Transverse colon (tissue), 4 donors: ENCODE measurements at regions not wholly inside any gene's neighbourhood (a gene's known extent, or its start where the extent isn't known, plus 50 kb on each side); places are given as distances from the start of the nearest gene placed in this dataset.

Experiments used
- DNase-seq: peaks from one replicate; pipeline ENCODE4 v3.0.0-alpha.2; 2019
- H3K27ac ChIP-seq, 4 donors: fragments of 200-600 bp; sonication (generic); 2 replicates each; pipeline ENCODE4 v1.5.1; 2016 to 2018; ENCODE audit warnings: inconsistent platforms in 4 of 4
- H3K27me3 ChIP-seq: fragments of 200-600 bp; sonication (generic); 2 replicates; pipeline ENCODE4 v1.5.1; 2017; ENCODE audit warnings: inconsistent platforms
- H3K36me3 ChIP-seq, 4 donors: fragments of 200-600 bp; sonication (generic); 2 replicates each; pipeline ENCODE4 v1.5.1; 2017 to 2019; ENCODE audit warnings: inconsistent platforms in 4 of 4
- H3K4me1 ChIP-seq, 4 donors: fragments of 200-600 bp; sonication (generic); 2 replicates each; pipeline ENCODE4 v1.5.1; 2017 to 2020; ENCODE audit warnings: inconsistent platforms in 4 of 4
- H3K4me3 ChIP-seq, 4 donors: fragments of 200-600 bp; sonication (generic); 1 replicate in 1 of 4; 2 replicates in 3 of 4; pipeline versions ENCODE4 v1.5.1 to v1.6.1; 2017 to 2019; ENCODE audit warnings: inconsistent platforms in 4 of 4
- H3K9me3 ChIP-seq, 2 donors: fragments of 200-600 bp; sonication (generic); 2 replicates each; pipeline ENCODE4 v1.5.1; 2017 to 2019; ENCODE audit warnings: inconsistent platforms in 2 of 2
- EP300 ChIP-seq: sonication (generic); formaldehyde crosslinking; IDR thresholded peaks from one replicate; pipeline ENCODE4 v1.6.1; 2017; ENCODE audit warnings: antibody characterized with exemption, low read depth
- POLR2A ChIP-seq: fragments of 450-650 bp; IDR thresholded peaks from one replicate; pipeline ENCODE4 v1.6.1; 2016; ENCODE audit warnings: antibody characterized with exemption, mild to moderate bottlenecking, moderate library complexity
- POLR2AphosphoS5 ChIP-seq, 3 donors: sonication (generic); formaldehyde crosslinking; IDR thresholded peaks; one replicate each; pipeline ENCODE4 v1.6.1; 2016; ENCODE audit warnings: antibody characterized with exemption in 3 of 3
- WGBS, 2 donors: methylation state at CpG; one replicate each; pipeline ENCODE4 v1.1.5; 2018; ENCODE audit warnings: low coverage in 1 of 2; 5-methylcytosine and 5-hydroxymethylcytosine counted together
- in situ Hi-C, 4 donors: fragments of 200-750 bp; cut with MboI; loops; one replicate each; pipeline versions ENCODE4 v1.15.0 to v1.15.1; 2017; ENCODE audit warnings: low sequenced_read_pairs in 3 of 4, low pct_ligation_motif_present in 1 of 4, low pct_unique_long_range_greater_than_20kb in 1 of 4
- intact Hi-C: fragments of 100-400 bp; cut with DNase I; formaldehyde crosslinking; loops from one replicate; pipeline ENCODE4 v1.15.1; 2023; ENCODE audit warnings: low total_unique reads
- TF ChIP-seq, protein P1 (sequence below), 5 experiments: fragments of 200-600 bp in 3 of 5; fragments of 450-650 bp in 2 of 5; sonication (generic) in 3 of 5; IDR thresholded peaks; 1 replicate in 2 of 5; 2 replicates in 3 of 5; pipeline ENCODE4 v1.5.1; 2016 to 2017; ENCODE audit warnings: antibody characterized with exemption in 5 of 5, inconsistent platforms in 3 of 5, mild to moderate bottlenecking in 2 of 5, moderate library complexity in 1 of 5

DNA sequence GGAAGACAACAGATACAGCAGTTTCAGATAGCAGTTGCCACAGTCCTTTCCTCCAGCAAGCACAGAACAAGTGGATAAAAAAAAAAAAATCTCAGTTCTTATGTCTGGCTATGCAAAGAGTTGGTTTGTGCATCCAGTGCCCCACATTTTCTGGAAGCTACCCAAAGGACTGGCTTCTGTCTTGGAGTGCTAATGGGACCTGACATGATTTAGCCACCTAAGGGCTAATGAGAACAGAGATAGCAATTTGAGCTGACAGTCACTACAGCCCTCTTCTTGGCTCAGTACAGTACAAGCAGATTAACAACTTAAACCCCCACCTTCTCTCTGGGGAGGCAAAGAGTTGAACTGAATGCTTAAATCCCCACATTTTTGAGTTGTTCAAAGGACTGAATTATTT lies 976.8 kb downstream of the TBC1D32 start:
- TF ChIP-seq POLR2AphosphoS5 (IDR thresholded peaks at IDR 0.05) (no peak), POLR2A (no peak), EP300 (no peak)
- TF ChIP-seq, protein P1, sequence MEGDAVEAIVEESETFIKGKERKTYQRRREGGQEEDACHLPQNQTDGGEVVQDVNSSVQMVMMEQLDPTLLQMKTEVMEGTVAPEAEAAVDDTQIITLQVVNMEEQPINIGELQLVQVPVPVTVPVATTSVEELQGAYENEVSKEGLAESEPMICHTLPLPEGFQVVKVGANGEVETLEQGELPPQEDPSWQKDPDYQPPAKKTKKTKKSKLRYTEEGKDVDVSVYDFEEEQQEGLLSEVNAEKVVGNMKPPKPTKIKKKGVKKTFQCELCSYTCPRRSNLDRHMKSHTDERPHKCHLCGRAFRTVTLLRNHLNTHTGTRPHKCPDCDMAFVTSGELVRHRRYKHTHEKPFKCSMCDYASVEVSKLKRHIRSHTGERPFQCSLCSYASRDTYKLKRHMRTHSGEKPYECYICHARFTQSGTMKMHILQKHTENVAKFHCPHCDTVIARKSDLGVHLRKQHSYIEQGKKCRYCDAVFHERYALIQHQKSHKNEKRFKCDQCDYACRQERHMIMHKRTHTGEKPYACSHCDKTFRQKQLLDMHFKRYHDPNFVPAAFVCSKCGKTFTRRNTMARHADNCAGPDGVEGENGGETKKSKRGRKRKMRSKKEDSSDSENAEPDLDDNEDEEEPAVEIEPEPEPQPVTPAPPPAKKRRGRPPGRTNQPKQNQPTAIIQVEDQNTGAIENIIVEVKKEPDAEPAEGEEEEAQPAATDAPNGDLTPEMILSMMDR (IDR thresholded peaks at IDR 0.05) = no peak
- H3K4me1 ChIP-seq = no peaks in the 10 kb centered on the region
- no peak for DNase-seq
- H3K9me3 ChIP-seq = peaks cover 2 to 5% of the 10 kb centered on the region in 2 donors
- in situ Hi-C loops = no loop called here
- no peaks in the 10 kb centered on the region for H3K27me3 ChIP-seq
- no peak overlapping the region for H3K27ac ChIP-seq
- H3K4me3 ChIP-seq = no peak overlapping the region
- intact Hi-C loops = no loop called here
- no peaks in the 10 kb centered on the region for H3K36me3 ChIP-seq

DNA sequence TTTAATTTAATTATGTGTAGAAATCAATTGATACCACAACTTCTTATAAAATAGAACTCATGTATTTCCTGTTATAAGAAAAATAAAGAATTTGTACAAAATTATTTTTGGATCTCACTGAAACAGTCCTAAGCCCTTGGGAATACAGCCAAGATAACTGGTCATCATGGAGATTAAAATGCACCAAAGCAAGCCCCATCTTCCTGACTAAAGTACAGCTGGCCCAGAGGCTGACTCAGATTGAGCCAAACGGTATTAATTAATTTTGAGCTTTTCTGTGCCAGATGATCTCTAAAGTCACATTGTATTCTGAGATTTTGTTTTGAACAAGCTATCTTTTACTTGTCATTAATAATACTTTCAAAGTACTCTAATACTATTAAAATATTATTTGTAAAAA lies 978.5 kb downstream of the TBC1D32 start:
- Histone ChIP-seq H3K9me3 (peaks cover 2 to 5% of the 10 kb centered on the region in 2 donors), H3K4me3 (no peak overlapping the region), H3K4me1 (no peaks in the 10 kb centered on the region), H3K36me3 (no peaks in the 10 kb centered on the region), H3K27me3 (no peaks in the 10 kb centered on the region), H3K27ac (no peak overlapping the region)
- intact Hi-C loops = no loop called here
- in situ Hi-C loops = no loop called here
- DNase-seq = no peak
- TF ChIP-seq, protein P1 (IDR thresholded peaks at IDR 0.05) = no peak
- TF ChIP-seq POLR2AphosphoS5 (IDR thresholded peaks at IDR 0.05) (no peak), EP300 (no peak), POLR2A (no peak)
- WGBS, 2 donors = 62 to 80% methylated on average over 1 of the region's 1 CpG

DNA sequence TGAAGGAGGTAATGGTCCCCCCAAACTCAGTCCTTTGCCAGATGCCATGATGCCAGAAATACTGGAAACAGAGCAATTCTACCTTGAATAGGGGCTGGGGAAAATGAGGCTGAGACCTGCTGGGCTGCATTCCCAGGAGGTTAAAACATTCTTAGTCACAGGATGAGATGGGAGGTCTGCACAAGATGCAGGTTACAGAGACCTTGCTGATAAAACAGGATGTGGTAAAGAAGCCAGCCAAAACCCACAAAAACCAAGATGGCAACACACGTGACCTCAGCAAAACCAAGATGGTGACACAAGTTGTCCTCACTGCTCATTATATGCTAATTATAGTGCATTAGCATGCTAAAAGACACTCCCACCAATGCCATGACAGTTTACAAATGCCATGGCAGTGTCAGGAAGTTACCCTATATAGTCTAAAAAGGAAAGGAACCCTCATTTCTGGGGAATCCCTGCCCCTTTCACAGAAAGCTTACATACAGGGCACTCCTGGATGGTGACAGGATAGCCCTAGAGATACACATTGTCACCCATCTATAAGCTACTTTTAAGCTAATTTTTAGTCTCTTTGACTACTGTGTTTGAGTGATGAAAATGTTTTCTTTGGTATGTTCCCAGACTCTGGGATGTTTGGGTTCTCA lies 979.7 kb downstream of the TBC1D32 start:
- 48% methylated on average over 1 of the region's 1 CpG; no CpG with 5 or more reads in 1 of the 2 donors for WGBS, 2 donors
- H3K36me3 ChIP-seq = no peaks in the 10 kb centered on the region
- no peaks in the 10 kb centered on the region for H3K4me1 ChIP-seq
- H3K4me3 ChIP-seq = no peak overlapping the region
- H3K27me3 ChIP-seq = no peaks in the 10 kb centered on the region
- in situ Hi-C loops (no loop called here), intact Hi-C loops (no loop called here)
- DNase-seq = no peak
- H3K27ac ChIP-seq = no peak overlapping the region
- peaks cover under 1 to 2% of the 10 kb centered on the region in 2 donors for H3K9me3 ChIP-seq
- TF ChIP-seq, protein P1 (IDR thresholded peaks at IDR 0.05) = no peak
- TF ChIP-seq POLR2A = no peak
- no peak for TF ChIP-seq POLR2AphosphoS5 (IDR thresholded peaks at IDR 0.05)
- no peak for TF ChIP-seq EP300

DNA sequence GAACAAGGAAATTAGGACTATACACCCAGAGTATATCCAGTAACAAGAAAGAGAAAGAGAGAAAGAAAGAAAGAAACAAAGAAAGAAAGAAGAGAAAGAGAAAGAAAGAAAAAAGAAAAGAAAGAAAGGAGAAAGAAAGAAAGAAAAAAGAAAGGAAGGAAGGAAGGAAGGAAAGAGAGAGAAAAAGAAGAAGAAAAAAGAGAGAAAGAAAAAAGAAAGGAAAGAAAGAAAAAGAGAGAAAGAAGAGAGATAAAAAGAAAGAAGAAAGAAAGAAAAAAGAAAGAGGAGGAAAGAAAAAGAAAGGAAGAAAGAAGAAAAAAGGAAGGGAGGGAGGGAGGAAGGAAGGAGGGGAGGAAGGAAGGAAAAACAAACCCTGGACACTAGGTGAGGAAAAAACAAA lies 981.8 kb downstream of the TBC1D32 start:
- Histone ChIP-seq H3K36me3 (no peaks in the 10 kb centered on the region), H3K4me1 (no peaks in the 10 kb centered on the region), H3K27me3 (no peaks in the 10 kb centered on the region), H3K4me3 (no peak overlapping the region), H3K9me3 (no peaks in the 10 kb centered on the region), H3K27ac (no peak overlapping the region)
- in situ Hi-C loops (no loop called here), intact Hi-C loops (no loop called here)
- TF ChIP-seq, protein P1 (IDR thresholded peaks at IDR 0.05) = no peak
- TF ChIP-seq EP300 (no peak), POLR2AphosphoS5 (IDR thresholded peaks at IDR 0.05) (no peak), POLR2A (no peak)
- DNase-seq = no peak
